GM23338 (cell line): ENCODE measurements at regions not wholly inside any gene's neighbourhood (a gene's known extent, or its start where the extent isn't known, plus 50 kb on each side); places are given as distances from the start of the nearest gene placed in this dataset.

Source experiments
- ATAC-seq: fragments of 200-7000 bp; cut with Tn5 transposase; 3 replicates; pipeline ENCODE4 v1.9.1; 2020
- DNase-seq: peaks from one replicate; pipeline ENCODE4 v3.0.0-alpha.2; 2015; ENCODE audit warnings: low spot score
- H2AFZ ChIP-seq: fragments of 200-600 bp; sonication (generic); 2 replicates; pipeline ENCODE4 v1.8.0; 2016; ENCODE audit warnings: antibody characterized with exemption, mild to moderate bottlenecking, moderate library complexity
- H3F3A ChIP-seq: fragments of 200-600 bp; sonication (generic); replicated peaks from 2 replicates; pipeline ENCODE4 v1.8.0; 2017; ENCODE audit warnings: antibody characterized with exemption, mixed run types, low read depth
- H3K27ac ChIP-seq: fragments of 200-600 bp; sonication (generic); 2 replicates; pipeline ENCODE4 v1.6.1; 2016; ENCODE audit warnings: low read depth
- H3K27me3 ChIP-seq: fragments of 200-600 bp; sonication (generic); 2 replicates; pipeline ENCODE4 v1.8.0; 2016; ENCODE audit warnings: mild to moderate bottlenecking, mixed run types, moderate library complexity; ENCODE audit not compliant: insufficient read depth
- H3K36me3 ChIP-seq: fragments of 200-600 bp; sonication (generic); 2 replicates; pipeline ENCODE4 v1.8.0; 2016; ENCODE audit warnings: mild to moderate bottlenecking; ENCODE audit not compliant: insufficient read depth
- H3K4me1 ChIP-seq: fragments of 200-600 bp; sonication (generic); 2 replicates; pipeline ENCODE4 v1.8.0; 2016; ENCODE audit warnings: mild to moderate bottlenecking, moderate library complexity; ENCODE audit not compliant: insufficient read depth
- H3K4me2 ChIP-seq: fragments of 200-600 bp; sonication (generic); 2 replicates; pipeline ENCODE4 v1.7.1; 2017; ENCODE audit warnings: mixed run types
- H3K4me3 ChIP-seq: fragments of 200-600 bp; sonication (generic); 2 replicates; pipeline ENCODE4 v1.6.1; 2016; ENCODE audit warnings: mixed run types
- H3K79me2 ChIP-seq: fragments of 200-600 bp; sonication (generic); replicated peaks from 2 replicates; pipeline ENCODE4 v1.8.0; 2017; ENCODE audit warnings: mild to moderate bottlenecking; ENCODE audit not compliant: insufficient read depth
- H3K9me2 ChIP-seq: fragments of 200-600 bp; sonication (generic); 2 replicates; pipeline ENCODE4 v1.8.0; 2017; ENCODE audit not compliant: insufficient read depth
- H4K20me1 ChIP-seq: fragments of 200-600 bp; sonication (generic); replicated peaks from 2 replicates; pipeline ENCODE4 v1.8.0; 2017; ENCODE audit warnings: mild to moderate bottlenecking; ENCODE audit not compliant: insufficient read depth
- H3K27ac Mint-ChIP-seq: 2 replicates; pipeline ENCODE4 v1.8.0; 2020; ENCODE audit warnings: inconsistent platforms, mild to moderate bottlenecking, moderate library complexity, mixed read lengths
- H3K27me3 Mint-ChIP-seq: 3 replicates; pipeline ENCODE4 v1.8.0; 2022; ENCODE audit warnings: low read depth, mild to moderate bottlenecking, moderate library complexity, mixed read lengths, inconsistent platforms; ENCODE audit not compliant: insufficient read depth, poor library complexity
- H3K36me3 Mint-ChIP-seq: 3 replicates; pipeline ENCODE4 v1.8.0; 2021; ENCODE audit warnings: low read depth, mild to moderate bottlenecking, inconsistent platforms, moderate library complexity, mixed read lengths
- H3K4me1 Mint-ChIP-seq: 3 replicates; pipeline ENCODE4 v1.8.0; 2020; ENCODE audit warnings: mild to moderate bottlenecking, inconsistent platforms, mixed read lengths
- H3K4me3 Mint-ChIP-seq: 3 replicates; pipeline ENCODE4 v1.8.0; 2021; ENCODE audit warnings: moderate library complexity, mild to moderate bottlenecking, inconsistent platforms, mixed read lengths
- H3K9me3 Mint-ChIP-seq: 3 replicates; pipeline ENCODE4 v1.8.0; 2020; ENCODE audit warnings: moderate library complexity, mild to moderate bottlenecking, inconsistent platforms, mixed read lengths
- EZH2phosphoT487 ChIP-seq: fragments of 200-600 bp; sonication (generic); IDR thresholded peaks from one replicate; pipeline ENCODE4 v1.8.1; 2018; ENCODE audit warnings: antibody characterized with exemption; ENCODE audit not compliant: unreplicated experiment
- JUNB ChIP-seq: IDR thresholded peaks from one replicate; pipeline ENCODE4 v1.6.1; 2016; ENCODE audit warnings: antibody characterized with exemption; ENCODE audit not compliant: unreplicated experiment
- NANOG ChIP-seq: IDR thresholded peaks from 2 replicates; pipeline ENCODE4 v1.6.1; 2016; ENCODE audit warnings: antibody characterized with exemption, borderline replicate concordance
- POLR2AphosphoS5 ChIP-seq: IDR thresholded peaks from 2 replicates; pipeline ENCODE4 v1.6.1; 2016; ENCODE audit warnings: antibody characterized with exemption, low read depth
- STAT1 ChIP-seq: IDR thresholded peaks from one replicate; pipeline ENCODE4 v1.6.1; 2016; ENCODE audit warnings: antibody characterized with exemption; ENCODE audit not compliant: unreplicated experiment
- ZNF114 ChIP-seq: fragments of 250-450 bp; sonication (Bioruptor Pico); IDR thresholded peaks from 2 replicates; pipeline ENCODE4 v1.5.0; 2020; ENCODE audit warnings: mild to moderate bottlenecking, moderate library complexity
- ZNF331 ChIP-seq: fragments of 250-450 bp; sonication (Bioruptor Pico); IDR thresholded peaks from 2 replicates; pipeline ENCODE4 v1.5.0; 2020; ENCODE audit warnings: low read depth, mild to moderate bottlenecking, moderate library complexity
- TF ChIP-seq, protein P1 (sequence below): IDR thresholded peaks from one replicate; pipeline ENCODE4 v1.6.1; 2018; ENCODE audit warnings: antibody characterized with exemption; ENCODE audit not compliant: unreplicated experiment
- TF ChIP-seq, protein P2 (sequence below): IDR thresholded peaks from 2 replicates; pipeline ENCODE4 v1.6.1; 2016; ENCODE audit warnings: antibody characterized with exemption
- TF ChIP-seq, protein P3 (sequence below): fragments of 250-450 bp; sonication (Bioruptor Pico); IDR thresholded peaks from 2 replicates; pipeline ENCODE4 v1.5.0; 2020; ENCODE audit warnings: mild to moderate bottlenecking, moderate library complexity

DNA sequence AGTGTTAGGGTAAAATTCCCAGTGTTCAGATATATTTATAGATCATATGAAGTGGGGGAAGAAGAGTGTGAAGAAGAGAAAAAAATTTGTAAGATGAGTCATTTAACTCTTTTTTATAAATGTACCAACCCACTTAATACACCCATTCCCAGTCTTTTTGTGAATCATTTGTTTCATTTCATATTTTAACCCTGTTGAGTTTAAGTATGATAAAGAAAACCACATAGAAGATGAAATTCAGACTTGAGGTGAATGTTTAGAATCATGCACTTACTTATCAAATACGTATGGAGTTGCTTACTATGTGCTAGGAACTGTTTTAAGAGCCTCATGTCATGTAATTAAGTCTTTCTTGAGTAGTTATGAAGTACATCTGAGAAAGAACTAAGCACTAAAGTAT lies 56.6 kb upstream of the DAPP1 start (continued):
- TF ChIP-seq, protein P1, sequence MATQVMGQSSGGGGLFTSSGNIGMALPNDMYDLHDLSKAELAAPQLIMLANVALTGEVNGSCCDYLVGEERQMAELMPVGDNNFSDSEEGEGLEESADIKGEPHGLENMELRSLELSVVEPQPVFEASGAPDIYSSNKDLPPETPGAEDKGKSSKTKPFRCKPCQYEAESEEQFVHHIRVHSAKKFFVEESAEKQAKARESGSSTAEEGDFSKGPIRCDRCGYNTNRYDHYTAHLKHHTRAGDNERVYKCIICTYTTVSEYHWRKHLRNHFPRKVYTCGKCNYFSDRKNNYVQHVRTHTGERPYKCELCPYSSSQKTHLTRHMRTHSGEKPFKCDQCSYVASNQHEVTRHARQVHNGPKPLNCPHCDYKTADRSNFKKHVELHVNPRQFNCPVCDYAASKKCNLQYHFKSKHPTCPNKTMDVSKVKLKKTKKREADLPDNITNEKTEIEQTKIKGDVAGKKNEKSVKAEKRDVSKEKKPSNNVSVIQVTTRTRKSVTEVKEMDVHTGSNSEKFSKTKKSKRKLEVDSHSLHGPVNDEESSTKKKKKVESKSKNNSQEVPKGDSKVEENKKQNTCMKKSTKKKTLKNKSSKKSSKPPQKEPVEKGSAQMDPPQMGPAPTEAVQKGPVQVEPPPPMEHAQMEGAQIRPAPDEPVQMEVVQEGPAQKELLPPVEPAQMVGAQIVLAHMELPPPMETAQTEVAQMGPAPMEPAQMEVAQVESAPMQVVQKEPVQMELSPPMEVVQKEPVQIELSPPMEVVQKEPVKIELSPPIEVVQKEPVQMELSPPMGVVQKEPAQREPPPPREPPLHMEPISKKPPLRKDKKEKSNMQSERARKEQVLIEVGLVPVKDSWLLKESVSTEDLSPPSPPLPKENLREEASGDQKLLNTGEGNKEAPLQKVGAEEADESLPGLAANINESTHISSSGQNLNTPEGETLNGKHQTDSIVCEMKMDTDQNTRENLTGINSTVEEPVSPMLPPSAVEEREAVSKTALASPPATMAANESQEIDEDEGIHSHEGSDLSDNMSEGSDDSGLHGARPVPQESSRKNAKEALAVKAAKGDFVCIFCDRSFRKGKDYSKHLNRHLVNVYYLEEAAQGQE: no peak
- TF ChIP-seq NANOG (no peak), POLR2AphosphoS5 (no peak), ZNF114 (no peak)
- TF ChIP-seq, protein P2, sequence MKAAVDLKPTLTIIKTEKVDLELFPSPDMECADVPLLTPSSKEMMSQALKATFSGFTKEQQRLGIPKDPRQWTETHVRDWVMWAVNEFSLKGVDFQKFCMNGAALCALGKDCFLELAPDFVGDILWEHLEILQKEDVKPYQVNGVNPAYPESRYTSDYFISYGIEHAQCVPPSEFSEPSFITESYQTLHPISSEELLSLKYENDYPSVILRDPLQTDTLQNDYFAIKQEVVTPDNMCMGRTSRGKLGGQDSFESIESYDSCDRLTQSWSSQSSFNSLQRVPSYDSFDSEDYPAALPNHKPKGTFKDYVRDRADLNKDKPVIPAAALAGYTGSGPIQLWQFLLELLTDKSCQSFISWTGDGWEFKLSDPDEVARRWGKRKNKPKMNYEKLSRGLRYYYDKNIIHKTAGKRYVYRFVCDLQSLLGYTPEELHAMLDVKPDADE: no peak

DNA sequence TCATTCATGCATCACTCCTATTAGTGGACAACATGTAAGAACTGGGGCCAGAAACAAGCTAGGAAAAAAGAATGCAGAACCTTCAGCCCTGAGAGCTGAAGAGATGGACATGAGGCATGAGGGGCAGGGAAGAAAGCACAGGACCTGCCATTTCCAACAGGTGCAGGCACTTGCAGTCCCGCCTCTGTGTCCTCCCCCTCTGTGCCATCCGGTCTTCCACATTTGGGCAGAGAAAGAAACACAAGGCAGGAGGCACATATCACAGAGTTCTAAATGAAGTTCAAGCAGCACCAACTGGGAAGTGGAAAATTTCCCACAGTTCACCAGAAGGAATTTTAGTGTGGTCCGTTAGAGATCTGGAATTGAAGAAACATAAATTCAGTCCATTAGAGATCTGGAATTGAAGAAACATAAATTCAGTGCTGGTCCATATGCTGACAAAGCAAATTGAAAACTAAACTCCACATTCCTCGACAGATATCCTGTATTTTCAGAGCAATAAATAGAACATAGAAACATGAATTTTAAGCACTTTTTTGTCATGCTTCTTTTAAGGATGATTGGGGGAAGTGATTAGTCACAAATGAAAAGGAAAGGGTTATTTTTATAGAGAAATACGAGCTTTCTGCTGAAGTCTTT lies 57.2 kb upstream of the DAPP1 start:
- no peaks in the 10 kb centered on the region for H3K36me3 Mint-ChIP-seq
- H3F3A ChIP-seq: no peaks in the 10 kb centered on the region
- H3K4me1 ChIP-seq: no peaks in the 10 kb centered on the region
- ATAC-seq: no peak
- peak overlapping the region; percentile 50; the same call in 1 of the 2 replicates for H2AFZ ChIP-seq
- peaks cover 5% of the 10 kb centered on the region; the same call in 1 of the 2 replicates for H3K9me2 ChIP-seq
- DNase-seq: peak; percentile 5
- no peak overlapping the region for H3K27ac ChIP-seq
- no peak overlapping the region for H3K27ac Mint-ChIP-seq
- no peaks in the 10 kb centered on the region for H3K9me3 Mint-ChIP-seq
- no peaks in the 10 kb centered on the region for H3K79me2 ChIP-seq
- peaks cover 5% of the 10 kb centered on the region for H3K27me3 Mint-ChIP-seq
- no peak overlapping the region for H3K4me2 ChIP-seq
- H4K20me1 ChIP-seq: no peaks in the 10 kb centered on the region
- no peak overlapping the region for H3K4me3 Mint-ChIP-seq
- no peaks in the 10 kb centered on the region for H3K27me3 ChIP-seq
- no peaks in the 10 kb centered on the region for H3K4me1 Mint-ChIP-seq
- no peaks in the 10 kb centered on the region for H3K36me3 ChIP-seq
- H3K4me3 ChIP-seq: no peak overlapping the region
- TF ChIP-seq NANOG (no peak), JUNB (no peak), EZH2phosphoT487 (no peak), ZNF114 (no peak), ZNF331 (CRISPR knock-in tag) (no peak), STAT1 (no peak)
- TF ChIP-seq, protein P2: no peak
- TF ChIP-seq, protein P3, sequence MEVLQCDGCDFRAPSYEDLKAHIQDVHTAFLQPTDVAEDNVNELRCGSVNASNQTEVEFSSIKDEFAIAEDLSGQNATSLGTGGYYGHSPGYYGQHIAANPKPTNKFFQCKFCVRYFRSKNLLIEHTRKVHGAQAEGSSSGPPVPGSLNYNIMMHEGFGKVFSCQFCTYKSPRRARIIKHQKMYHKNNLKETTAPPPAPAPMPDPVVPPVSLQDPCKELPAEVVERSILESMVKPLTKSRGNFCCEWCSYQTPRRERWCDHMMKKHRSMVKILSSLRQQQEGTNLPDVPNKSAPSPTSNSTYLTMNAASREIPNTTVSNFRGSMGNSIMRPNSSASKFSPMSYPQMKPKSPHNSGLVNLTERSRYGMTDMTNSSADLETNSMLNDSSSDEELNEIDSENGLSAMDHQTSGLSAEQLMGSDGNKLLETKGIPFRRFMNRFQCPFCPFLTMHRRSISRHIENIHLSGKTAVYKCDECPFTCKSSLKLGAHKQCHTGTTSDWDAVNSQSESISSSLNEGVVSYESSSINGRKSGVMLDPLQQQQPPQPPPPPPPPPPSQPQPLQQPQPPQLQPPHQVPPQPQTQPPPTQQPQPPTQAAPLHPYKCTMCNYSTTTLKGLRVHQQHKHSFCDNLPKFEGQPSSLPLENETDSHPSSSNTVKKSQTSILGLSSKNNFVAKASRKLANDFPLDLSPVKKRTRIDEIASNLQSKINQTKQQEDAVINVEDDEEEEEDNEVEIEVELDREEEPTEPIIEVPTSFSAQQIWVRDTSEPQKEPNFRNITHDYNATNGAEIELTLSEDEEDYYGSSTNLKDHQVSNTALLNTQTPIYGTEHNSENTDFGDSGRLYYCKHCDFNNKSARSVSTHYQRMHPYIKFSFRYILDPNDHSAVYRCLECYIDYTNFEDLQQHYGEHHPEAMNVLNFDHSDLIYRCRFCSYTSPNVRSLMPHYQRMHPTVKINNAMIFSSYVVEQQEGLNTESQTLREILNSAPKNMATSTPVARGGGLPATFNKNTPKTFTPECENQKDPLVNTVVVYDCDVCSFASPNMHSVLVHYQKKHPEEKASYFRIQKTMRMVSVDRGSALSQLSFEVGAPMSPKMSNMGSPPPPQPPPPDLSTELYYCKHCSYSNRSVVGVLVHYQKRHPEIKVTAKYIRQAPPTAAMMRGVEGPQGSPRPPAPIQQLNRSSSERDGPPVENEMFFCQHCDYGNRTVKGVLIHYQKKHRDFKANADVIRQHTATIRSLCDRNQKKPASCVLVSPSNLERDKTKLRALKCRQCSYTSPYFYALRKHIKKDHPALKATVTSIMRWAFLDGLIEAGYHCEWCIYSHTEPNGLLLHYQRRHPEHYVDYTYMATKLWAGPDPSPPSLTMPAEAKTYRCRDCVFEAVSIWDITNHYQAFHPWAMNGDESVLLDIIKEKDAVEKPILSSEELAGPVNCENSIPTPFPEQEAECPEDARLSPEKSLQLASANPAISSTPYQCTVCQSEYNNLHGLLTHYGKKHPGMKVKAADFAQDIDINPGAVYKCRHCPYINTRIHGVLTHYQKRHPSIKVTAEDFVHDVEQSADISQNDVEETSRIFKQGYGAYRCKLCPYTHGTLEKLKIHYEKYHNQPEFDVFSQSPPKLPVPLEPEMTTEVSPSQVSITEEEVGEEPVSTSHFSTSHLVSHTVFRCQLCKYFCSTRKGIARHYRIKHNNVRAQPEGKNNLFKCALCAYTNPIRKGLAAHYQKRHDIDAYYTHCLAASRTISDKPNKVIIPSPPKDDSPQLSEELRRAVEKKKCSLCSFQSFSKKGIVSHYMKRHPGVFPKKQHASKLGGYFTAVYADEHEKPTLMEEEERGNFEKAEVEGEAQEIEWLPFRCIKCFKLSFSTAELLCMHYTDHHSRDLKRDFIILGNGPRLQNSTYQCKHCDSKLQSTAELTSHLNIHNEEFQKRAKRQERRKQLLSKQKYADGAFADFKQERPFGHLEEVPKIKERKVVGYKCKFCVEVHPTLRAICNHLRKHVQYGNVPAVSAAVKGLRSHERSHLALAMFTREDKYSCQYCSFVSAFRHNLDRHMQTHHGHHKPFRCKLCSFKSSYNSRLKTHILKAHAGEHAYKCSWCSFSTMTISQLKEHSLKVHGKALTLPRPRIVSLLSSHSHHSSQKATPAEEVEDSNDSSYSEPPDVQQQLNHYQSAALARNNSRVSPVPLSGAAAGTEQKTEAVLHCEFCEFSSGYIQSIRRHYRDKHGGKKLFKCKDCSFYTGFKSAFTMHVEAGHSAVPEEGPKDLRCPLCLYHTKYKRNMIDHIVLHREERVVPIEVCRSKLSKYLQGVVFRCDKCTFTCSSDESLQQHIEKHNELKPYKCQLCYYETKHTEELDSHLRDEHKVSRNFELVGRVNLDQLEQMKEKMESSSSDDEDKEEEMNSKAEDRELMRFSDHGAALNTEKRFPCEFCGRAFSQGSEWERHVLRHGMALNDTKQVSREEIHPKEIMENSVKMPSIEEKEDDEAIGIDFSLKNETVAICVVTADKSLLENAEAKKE (CRISPR knock-in tag): no peak
